HS-27A (cell line): ENCODE measurements at regions not wholly inside any gene's neighbourhood (a gene's known extent, or its start where the extent isn't known, plus 50 kb on each side); places are given as distances from the start of the nearest gene placed in this dataset.
"Not testable (repeated sequence)": the region's sequence is repeated elsewhere in the genome, so short reads cannot be mapped to it uniquely, and the experiment has no call there.

ENCODE experiments used
- DNase-seq: peaks from one replicate; pipeline ENCODE4 v3.0.0-alpha.2; 2012; ENCODE audit warnings: low read depth, missing footprints

DNA sequence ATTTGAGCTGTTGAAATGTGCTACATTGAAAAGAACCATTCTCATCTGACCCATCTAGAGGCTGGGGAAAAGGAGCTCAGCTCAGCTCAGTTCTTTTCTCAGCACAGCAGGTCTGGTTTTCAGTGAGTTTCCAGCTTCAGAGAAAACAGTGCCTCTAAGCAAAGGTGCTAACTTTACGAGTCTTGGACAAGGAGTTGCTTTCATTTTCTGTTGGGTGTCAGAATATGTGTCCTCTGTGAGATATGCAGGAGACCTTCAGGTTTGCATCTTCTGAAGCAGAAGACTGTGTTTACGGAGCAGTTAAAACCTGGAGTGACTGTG is 321.3 kb upstream of the USP24 start:
- DNase-seq: no peak

- DNase-seq: no peak
These were observed 320.8 kb upstream of the USP24 start for GRCh38 chr1:55535724-55536544.

DNA sequence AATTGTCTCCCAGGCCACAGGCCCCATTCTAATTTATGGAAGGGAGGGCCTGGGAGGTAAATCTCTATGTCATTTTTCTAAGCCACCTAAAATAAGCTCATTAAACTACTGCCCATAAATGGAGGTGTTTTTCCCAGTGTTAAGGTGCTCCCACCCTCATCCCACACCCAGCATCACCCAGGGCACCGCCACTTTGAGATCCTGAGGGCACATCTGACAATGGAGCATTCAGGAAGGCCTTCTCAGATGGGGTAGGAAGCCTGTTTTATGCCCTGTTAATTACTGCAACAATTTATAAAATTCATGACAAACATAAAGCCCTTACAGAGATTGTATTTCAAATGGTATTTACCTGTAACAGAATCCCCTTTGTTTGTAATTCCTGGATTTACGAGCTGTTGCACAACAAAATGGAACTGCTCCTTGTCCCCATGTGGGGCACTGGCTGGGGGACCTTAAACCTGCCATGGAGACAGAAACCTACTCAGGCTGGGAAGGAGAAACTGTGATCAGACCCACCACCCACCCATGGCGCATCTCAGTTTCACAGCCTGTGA is 319.5 kb upstream of the USP24 start:
- no peak for DNase-seq

DNA sequence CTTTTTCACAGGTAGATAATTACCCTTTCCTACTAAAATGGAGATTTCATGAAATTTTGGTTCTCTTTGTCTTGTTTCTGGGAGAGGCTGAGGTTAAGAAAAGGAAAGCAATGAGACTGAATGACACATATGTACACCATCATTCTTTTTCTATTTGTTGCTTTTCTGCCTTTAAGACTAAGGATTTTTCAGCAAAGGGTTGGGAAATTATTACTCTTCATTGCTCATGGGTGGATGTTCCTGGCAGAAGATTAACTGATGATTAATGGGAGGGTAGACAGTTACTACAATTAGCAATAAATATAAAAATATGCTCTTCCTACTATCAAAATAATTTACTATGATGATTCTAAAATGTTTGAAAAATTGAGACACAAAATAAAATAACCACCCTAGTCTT is 316.5 kb upstream of the USP24 start:
- no peak for DNase-seq

DNA sequence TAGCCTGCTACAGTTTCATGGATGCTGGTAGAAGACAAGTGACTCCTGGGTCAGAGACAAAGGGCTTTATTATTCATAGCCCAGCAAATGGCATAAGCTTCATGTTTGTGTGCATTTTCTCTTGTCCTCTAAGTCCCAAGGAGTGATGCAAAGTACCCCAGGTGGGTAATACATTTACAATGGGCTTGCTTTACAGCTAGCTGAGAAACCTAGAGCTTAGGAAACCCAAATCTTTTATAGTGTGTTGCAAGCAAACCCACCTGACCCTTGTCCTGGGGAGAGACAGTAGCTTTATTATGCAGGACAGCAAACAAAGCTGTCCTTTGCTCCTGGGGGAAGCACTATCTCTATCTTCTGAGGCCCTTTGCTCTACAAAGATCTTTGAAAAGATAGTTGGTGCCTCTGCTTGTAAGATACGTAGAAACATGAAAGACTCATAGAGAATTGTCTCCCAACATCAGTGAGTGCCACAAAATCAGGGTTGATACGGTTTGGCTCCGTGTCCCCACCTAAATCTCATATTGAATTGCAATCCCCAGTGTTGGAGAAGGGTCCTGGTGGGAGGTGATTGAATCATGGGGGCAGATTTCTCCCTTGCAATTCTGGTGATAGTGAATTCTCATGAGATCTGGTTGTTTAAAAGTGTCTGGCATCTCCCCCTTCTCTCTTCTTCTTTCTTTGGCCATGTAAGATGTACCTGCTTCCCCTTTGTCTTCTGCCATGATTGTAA is 315.8 kb upstream of the USP24 start:
- no peak for DNase-seq

- no peak for DNase-seq
These were observed 313.9 kb upstream of the USP24 start for GRCh38 chr1:55529017-55529416.

DNA sequence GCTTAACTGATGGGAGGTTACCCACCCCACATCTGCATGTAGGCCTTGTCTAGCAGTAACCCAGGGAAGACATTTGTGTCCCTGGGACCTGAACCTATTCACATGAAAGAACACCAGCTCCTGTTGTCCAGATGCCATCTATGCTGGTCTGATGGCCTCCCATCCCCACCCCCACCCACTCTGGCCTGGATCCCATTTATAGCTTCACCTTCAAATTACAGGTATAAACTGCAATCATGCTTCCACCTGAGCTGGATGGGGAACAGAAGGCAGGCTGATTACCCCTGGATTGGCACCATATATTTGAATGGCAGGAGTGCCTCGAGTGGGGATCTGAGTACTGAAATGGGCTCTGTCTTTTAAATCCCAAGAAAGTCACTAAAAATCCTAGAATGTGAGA is 312.7 kb upstream of the USP24 start:
- no peak for DNase-seq

- DNase-seq: no peak
These were observed 311.6 kb upstream of the USP24 start for GRCh38 chr1:55526716-55527115.

DNA sequence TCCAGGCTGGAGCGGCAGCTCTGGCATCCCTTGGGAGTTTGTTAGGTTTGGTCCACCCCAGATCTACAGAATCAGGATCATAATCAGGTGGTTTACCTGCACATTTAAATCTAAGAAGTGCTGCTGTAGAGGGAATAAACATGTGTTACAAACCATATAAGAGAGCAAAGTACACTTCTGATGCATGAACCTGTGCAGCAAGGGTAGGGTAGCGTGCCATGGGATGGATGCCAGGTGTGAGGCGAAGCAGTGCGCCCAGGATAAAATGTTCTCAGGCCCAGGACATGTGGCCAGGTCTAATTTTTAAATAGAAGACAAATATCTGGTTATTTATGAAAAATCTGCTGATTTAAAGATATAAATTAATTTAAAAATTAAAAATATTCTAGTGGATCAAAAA is 308.8 kb upstream of the USP24 start:
- no peak for DNase-seq

DNA sequence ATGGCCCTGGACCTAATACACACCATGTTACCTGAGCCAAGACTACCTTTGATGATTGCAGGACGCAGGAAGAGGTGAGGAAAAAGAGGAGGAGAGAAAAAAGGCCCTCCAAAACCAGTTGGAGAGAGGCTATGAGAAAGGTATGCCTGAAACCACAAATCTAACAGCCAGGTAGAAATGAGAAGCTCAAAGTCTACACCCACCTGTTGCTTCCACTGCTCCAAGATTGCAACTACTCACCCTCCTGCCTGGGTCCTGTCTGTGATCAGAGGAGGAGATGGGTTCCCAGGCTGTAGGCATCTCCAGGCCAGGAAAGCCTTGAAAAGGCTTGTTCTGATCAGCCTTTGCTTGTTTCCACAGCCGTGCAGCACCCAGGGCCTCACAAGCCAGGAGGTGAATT is 307.8 kb upstream of the USP24 start:
- DNase-seq: no peak

GRCh38 chr1:55522353-55522903 is 307.3 kb upstream of the USP24 start:
- DNase-seq: no peak

DNA sequence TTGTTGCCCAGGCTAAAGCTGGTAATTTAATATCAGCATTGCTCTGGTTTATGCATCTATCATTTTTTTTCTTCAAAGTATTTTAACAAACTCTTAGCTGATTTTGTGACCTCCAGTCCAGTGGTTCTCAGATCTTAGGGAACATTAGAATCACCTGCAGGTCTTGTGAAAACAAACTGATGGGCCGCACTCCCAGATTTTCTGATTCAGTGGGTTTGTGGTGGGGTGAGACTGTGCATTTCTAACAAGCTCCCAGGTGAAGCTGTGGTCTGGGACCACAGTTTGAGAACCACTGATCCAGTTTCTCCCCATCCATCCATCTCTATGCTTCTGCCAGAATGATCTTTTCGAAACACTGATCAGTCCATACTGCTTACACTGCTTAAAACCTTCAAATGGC is 305.7 kb upstream of the USP24 start:
- DNase-seq: no peak

DNA sequence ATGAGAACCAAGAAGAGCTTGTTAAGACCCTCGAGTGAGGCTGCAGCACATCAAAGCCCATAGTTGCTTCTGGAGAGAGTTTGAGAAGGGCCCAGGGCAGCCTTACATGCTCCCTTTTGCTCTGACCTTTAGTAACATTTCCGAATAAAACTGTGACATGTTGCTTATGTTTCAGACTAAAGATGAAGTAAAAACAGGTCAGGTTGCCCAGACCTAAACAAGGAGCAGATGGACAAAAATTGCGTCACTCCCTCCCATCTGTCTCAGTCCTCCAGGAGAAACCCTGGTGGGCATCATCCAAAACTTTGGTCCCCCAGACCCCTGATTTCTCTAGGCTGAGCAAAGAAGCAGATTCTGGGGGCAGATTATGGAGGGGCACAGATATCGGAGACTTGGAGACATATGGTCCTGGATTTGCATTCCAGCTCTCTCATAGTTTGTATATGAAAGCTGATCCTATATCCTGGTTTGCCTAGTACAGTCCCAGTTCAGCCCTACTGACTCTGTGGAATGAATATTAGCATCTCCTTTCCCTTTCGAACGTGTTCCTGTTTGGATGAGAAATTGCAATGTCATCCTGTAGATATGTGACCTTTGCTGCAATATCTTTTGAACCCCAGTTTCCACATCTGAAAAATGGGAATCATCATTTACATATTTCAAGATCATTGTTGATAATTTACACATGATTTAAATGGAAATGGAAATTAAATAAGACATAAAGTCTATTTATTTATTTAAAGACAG is 304.9 kb upstream of the USP24 start:
- no peak for DNase-seq

DNA sequence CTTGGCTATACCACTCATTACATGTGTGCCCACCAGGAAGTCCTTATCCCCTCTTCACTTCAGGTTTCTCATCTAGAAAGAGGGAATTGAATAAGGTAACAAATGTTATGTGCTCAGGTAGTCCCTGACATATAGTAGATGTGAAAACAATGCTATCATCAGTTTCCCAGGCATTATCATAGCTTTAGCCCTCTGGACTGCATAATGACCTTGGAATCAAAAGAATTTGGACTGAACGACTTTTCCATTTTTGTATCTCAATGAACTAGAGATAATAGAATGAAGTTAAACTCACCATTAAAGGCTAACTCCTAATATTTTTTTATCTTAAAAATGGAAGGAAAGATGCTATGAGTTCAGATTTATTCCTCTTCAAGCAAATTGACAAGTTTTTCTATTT is 304.1 kb upstream of the USP24 start:
- no peak for DNase-seq

DNA sequence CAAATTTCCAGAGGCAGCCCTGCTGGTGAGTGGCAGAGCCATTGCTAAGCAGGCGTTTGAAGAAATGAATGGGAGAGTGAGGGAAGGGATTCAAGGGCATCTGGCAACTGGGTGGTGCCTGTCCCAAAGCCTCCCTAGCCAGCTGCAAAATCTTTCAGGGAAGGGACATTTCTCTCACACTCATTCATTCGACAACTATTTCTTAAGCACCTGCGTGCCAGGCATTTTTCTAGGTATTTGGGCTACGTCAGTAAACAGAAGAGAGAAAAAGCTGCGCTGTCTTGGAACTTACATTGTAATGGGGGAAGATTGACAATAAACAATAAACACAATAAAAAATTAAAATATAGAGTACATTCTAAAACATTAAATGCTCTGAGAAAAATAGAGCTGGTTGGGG is 301.9 kb upstream of the USP24 start:
- DNase-seq: no peak

DNA sequence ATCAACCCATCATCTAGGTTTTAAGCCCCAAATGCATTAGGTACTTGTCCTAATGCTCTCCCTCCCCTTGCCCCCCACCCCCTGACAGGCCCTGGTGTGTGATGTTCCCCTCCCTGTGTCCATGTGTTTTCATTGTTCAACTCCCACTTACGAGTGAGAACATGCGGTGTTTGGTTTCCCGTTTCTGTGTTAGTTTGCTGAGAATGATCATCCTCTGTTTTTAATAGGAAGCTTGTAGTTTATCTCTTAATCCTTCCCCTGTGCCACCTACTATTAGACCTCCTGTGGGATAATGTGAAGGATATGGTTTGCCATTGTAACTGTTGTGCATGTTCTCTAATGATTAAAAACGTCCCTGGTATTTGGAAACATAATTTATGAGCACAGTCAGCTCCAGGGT is 299.4 kb upstream of the USP24 start:
- DNase-seq: not testable (repeated sequence)

DNA sequence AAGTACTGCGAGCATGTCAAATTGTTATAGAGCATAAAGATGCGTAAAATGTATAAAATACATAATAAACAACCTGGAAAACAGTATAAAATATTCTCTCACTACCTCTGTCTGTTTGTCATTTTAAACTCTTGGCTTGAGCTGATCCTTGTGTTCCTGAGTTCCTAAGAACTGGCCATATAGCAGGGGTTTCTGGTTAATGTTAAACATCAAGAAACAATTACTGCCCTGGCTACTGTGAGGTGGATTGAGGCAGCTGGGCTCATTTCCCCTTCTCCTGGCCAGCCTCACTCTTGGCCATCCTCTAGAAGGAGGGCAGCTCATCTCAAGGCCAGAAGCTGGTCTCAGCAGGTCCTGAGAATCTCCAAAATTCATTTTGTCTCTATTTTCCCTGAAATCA is 297.3 kb upstream of the USP24 start:
- DNase-seq: no peak

GRCh38 chr1:55507578-55507931 is 292.4 kb upstream of the USP24 start:
- no peak for DNase-seq

DNA sequence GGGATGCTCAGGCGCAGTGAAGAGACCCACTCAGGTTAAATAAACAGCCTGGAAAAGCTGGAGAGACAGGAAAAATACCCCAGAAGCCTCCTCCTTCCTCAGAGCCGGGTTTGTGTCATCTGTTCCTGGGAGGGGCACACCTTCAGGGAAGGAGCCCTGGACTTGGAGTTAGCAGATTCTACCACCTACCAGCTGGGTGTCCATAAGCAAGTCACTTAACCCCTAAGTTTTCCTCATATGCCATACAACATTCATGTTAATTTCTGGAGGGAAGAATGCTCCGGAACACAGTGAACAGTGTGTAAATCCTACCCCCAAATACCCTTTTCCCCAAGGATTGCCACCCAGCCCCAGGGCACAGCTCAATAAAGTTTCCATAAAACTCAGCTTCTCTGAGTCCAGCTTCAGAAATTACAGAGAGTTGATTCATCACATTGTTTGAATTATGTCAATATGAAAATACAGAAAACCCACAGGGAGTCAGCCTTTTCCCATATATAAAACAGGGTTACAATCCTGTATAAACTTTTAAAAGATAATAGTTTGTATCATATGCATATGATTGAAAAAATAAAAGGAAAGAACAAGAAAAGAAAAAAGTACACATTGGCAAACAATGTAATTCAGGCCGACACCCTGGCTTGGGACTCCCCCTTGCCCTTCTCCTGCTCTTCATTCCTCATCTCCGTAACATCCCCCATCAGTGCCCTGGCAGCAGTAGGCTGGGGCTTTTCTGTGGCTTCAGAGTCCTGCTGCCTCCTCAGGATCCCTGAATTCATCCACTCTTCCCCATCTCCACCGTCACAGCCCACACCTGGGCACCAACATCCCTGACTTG is 291.8 kb upstream of the USP24 start:
- DNase-seq: peak; percentile 53

- DNase-seq: no peak
These were observed 290.2 kb upstream of the USP24 start for GRCh38 chr1:55505326-55505725.

- no peak for DNase-seq
These were observed 289.2 kb upstream of the USP24 start for GRCh38 chr1:55504306-55504731.
